ENCODE measurements at regions not wholly inside any gene's neighbourhood (a gene's known extent, or its start where the extent isn't known, plus 50 kb on each side); places are given as distances from the start of the nearest gene placed in this dataset.
"Not testable (repeated sequence)": the region's sequence is repeated elsewhere in the genome, so short reads cannot be mapped to it uniquely, and the experiment has no call there.

GRCh38 chr1:196366-196765, 255.1 kb downstream of the OR4F29 start:
- H3K9me3 ChIP-seq (ENCODE audit: control insufficient read depth, insufficient read depth, low read depth, low read length); POLR2A ChIA-PET; H3K4me1 ChIP-seq (ENCODE audit: control insufficient read depth, insufficient read depth, low read length); H3K36me3 ChIP-seq (ENCODE audit: control insufficient read depth, insufficient read depth, low read length); in situ Hi-C loops (cut with HindIII; ENCODE audit: low pct_unique_long_range_greater_than_20kb, low sequenced_read_pairs); CTCF ChIA-PET; BruUV-seq (replicated peaks); ATAC-seq; H3K4me3 ChIP-seq (ENCODE audit: low read depth in 2 of 2, low read length in 2 of 2); H3K27me3 ChIP-seq (ENCODE audit: control insufficient read depth, insufficient read depth, low read length); intact Hi-C loops (cut with micrococcal nuclease; ENCODE audit: unreplicated experiment); DNase-seq (ENCODE audit: low read depth, low spot score); H3K27ac ChIP-seq (ENCODE audit: low read length): not testable (repeated sequence)

DNA sequence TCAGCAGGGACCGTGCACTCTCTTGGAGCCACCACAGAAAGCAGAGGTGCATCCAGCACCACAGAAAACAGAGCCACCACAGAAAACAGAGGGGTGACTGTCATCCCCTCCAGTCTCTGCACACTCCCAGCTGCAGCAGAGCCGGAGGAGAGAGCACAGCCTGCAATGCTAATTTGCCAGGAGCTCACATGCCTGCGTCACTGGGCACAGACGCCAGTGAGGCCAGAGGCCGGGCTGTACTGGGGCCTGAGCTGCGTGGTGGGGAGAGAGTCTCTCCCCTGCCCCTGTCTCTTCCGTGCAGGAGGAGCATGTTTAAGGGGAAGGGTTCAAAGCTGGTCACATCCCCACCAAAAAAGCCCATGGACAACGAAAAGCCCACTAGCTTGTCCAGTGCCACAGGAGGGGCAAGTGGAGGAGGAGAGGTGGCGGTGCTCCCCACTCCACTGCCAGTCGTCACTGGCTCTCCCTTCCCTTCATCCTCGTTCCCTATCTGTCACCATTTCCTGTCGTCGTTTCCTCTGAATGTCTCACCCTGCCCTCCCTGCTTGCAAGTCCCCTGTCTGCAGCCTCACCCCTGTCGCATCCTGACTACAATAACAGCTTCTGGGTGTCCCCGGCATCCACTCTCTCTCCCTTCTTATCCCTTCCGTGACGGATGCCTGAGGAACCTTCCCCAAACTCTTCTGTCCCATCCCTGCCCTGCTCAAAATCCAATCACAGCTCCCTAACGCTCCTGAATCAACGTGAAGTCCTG, 260.0 kb downstream of the OR4F29 start:
- H3K9me3 ChIP-seq (ENCODE audit: control insufficient read depth, insufficient read depth, low read depth, low read length); H3K36me3 ChIP-seq (ENCODE audit: control insufficient read depth, insufficient read depth, low read length); H3K4me1 ChIP-seq (ENCODE audit: control insufficient read depth, insufficient read depth, low read length); intact Hi-C loops (cut with micrococcal nuclease; ENCODE audit: unreplicated experiment); CTCF ChIA-PET; POLR2A ChIA-PET; H3K27ac ChIP-seq (ENCODE audit: low read length); H3K4me3 ChIP-seq (ENCODE audit: low read depth in 2 of 2, low read length in 2 of 2); in situ Hi-C loops (cut with HindIII; ENCODE audit: low pct_unique_long_range_greater_than_20kb, low sequenced_read_pairs); ATAC-seq; H3K27me3 ChIP-seq (ENCODE audit: control insufficient read depth, insufficient read depth, low read length); DNase-seq (ENCODE audit: low read depth, low spot score): not testable (repeated sequence)
- TSS peak; percentile 73 for BruUV-seq (replicated peaks)

GRCh38 chr1:190678-191077, 260.8 kb downstream of the OR4F29 start:
- H3K36me3 ChIP-seq (ENCODE audit: control insufficient read depth, insufficient read depth, low read length); H3K9me3 ChIP-seq (ENCODE audit: control insufficient read depth, insufficient read depth, low read depth, low read length); H3K27ac ChIP-seq (ENCODE audit: low read length); H3K27me3 ChIP-seq (ENCODE audit: control insufficient read depth, insufficient read depth, low read length); in situ Hi-C loops (cut with HindIII; ENCODE audit: low pct_unique_long_range_greater_than_20kb, low sequenced_read_pairs); H3K4me1 ChIP-seq (ENCODE audit: control insufficient read depth, insufficient read depth, low read length); BruUV-seq (replicated peaks); ATAC-seq; DNase-seq (ENCODE audit: low read depth, low spot score); H3K4me3 ChIP-seq (ENCODE audit: low read depth in 2 of 2, low read length in 2 of 2); CTCF ChIA-PET; intact Hi-C loops (cut with micrococcal nuclease; ENCODE audit: unreplicated experiment); POLR2A ChIA-PET: not testable (repeated sequence)

- DNase-seq (ENCODE audit: low read depth, low spot score); H3K36me3 ChIP-seq (ENCODE audit: control insufficient read depth, insufficient read depth, low read length); in situ Hi-C loops (cut with HindIII; ENCODE audit: low pct_unique_long_range_greater_than_20kb, low sequenced_read_pairs); H3K4me1 ChIP-seq (ENCODE audit: control insufficient read depth, insufficient read depth, low read length); POLR2A ChIA-PET; BruUV-seq (replicated peaks); intact Hi-C loops (cut with micrococcal nuclease; ENCODE audit: unreplicated experiment); H3K9me3 ChIP-seq (ENCODE audit: control insufficient read depth, insufficient read depth, low read depth, low read length); H3K27me3 ChIP-seq (ENCODE audit: control insufficient read depth, insufficient read depth, low read length); ATAC-seq; CTCF ChIA-PET; H3K27ac ChIP-seq (ENCODE audit: low read length); H3K4me3 ChIP-seq (ENCODE audit: low read depth in 2 of 2, low read length in 2 of 2): not testable (repeated sequence)
Measured at GRCh38 chr1:189915-190314, 261.6 kb downstream of the OR4F29 start.

- CTCF ChIA-PET; H3K36me3 ChIP-seq (ENCODE audit: control insufficient read depth, insufficient read depth, low read length); H3K27me3 ChIP-seq (ENCODE audit: control insufficient read depth, insufficient read depth, low read length); H3K4me3 ChIP-seq (ENCODE audit: low read depth in 2 of 2, low read length in 2 of 2); POLR2A ChIA-PET; in situ Hi-C loops (cut with HindIII; ENCODE audit: low pct_unique_long_range_greater_than_20kb, low sequenced_read_pairs); H3K9me3 ChIP-seq (ENCODE audit: control insufficient read depth, insufficient read depth, low read depth, low read length); ATAC-seq; intact Hi-C loops (cut with micrococcal nuclease; ENCODE audit: unreplicated experiment); H3K4me1 ChIP-seq (ENCODE audit: control insufficient read depth, insufficient read depth, low read length); H3K27ac ChIP-seq (ENCODE audit: low read length); DNase-seq (ENCODE audit: low read depth, low spot score); BruUV-seq (replicated peaks): not testable (repeated sequence)
Measured at GRCh38 chr1:189270-189669, 262.2 kb downstream of the OR4F29 start.

DNA sequence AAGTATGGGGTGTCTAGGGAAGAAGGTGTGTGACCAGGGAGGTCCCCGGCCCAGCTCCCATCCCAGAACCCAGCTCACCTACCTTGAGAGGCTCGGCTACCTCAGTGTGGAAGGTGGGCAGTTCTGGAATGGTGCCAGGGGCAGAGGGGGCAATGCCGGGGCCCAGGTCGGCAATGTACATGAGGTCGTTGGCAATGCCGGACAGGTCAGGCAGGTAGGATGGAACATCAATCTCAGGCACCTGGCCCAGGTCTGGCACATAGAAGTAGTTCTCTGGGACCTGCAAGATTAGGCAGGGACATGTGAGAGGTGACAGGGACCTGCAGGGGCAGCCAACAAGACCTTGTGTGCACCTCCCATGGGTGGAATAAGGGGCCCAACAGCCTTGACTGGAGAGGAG, 264.2 kb downstream of the OR4F29 start:
- H3K27ac ChIP-seq (ENCODE audit: low read length); H3K36me3 ChIP-seq (ENCODE audit: control insufficient read depth, insufficient read depth, low read length); H3K27me3 ChIP-seq (ENCODE audit: control insufficient read depth, insufficient read depth, low read length); POLR2A ChIA-PET; ATAC-seq; BruUV-seq (replicated peaks); in situ Hi-C loops (cut with HindIII; ENCODE audit: low pct_unique_long_range_greater_than_20kb, low sequenced_read_pairs); H3K4me1 ChIP-seq (ENCODE audit: control insufficient read depth, insufficient read depth, low read length); DNase-seq (ENCODE audit: low read depth, low spot score); intact Hi-C loops (cut with micrococcal nuclease; ENCODE audit: unreplicated experiment); H3K9me3 ChIP-seq (ENCODE audit: control insufficient read depth, insufficient read depth, low read depth, low read length); CTCF ChIA-PET; H3K4me3 ChIP-seq (ENCODE audit: low read depth in 2 of 2, low read length in 2 of 2): not testable (repeated sequence)

DNA sequence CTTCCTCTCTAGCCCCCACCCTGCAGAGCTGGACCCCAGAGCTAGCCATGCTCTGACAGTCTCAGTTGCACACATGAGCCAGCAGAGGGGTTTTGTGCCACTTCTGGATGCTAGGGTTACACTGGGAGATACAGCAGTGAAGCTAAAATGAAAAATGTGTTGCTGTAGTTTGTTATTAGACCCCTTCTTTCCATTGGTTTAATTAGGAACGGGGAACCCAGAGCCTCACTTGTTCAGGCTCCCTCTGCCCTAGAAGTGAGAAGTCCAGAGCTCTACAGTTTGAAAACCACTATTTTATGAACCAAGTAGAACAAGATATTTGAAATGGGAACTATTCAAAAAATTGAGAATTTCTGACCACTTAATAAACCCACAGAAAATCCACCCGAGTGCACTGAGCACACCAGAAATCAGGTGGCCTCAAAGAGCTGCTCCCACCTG, 264.8 kb downstream of the OR4F29 start:
- H3K4me3 ChIP-seq (ENCODE audit: low read depth in 2 of 2, low read length in 2 of 2); intact Hi-C loops (cut with micrococcal nuclease; ENCODE audit: unreplicated experiment); H3K4me1 ChIP-seq (ENCODE audit: control insufficient read depth, insufficient read depth, low read length); H3K27ac ChIP-seq (ENCODE audit: low read length); CTCF ChIA-PET; POLR2A ChIA-PET; H3K36me3 ChIP-seq (ENCODE audit: control insufficient read depth, insufficient read depth, low read length); H3K27me3 ChIP-seq (ENCODE audit: control insufficient read depth, insufficient read depth, low read length); in situ Hi-C loops (cut with HindIII; ENCODE audit: low pct_unique_long_range_greater_than_20kb, low sequenced_read_pairs); ATAC-seq; H3K9me3 ChIP-seq (ENCODE audit: control insufficient read depth, insufficient read depth, low read depth, low read length); DNase-seq (ENCODE audit: low read depth, low spot score): not testable (repeated sequence)
- TSS peak; percentile 57 for BruUV-seq (replicated peaks)

Measured in Panc1 (cell line).